Neural progenitor cell (in vitro differentiated cells): ENCODE measurements at regions not wholly inside any gene's neighbourhood (a gene's known extent, or its start where the extent isn't known, plus 50 kb on each side); places are given as distances from the start of the nearest gene placed in this dataset.

Source experiments
- DNase-seq: peaks from one replicate; pipeline ENCODE4 v3.0.0-alpha.2; 2016; ENCODE audit warnings: low spot score
- H2AFZ ChIP-seq: fragments of 200-600 bp; sonication (generic); replicated peaks from 2 replicates; pipeline ENCODE4 v1.6.1; 2016; ENCODE audit warnings: antibody characterized with exemption
- H3F3A ChIP-seq: fragments of 200-600 bp; sonication (generic); 2 replicates; pipeline ENCODE4 v1.6.1; 2016; ENCODE audit warnings: antibody characterized with exemption, low read depth
- H3K27ac ChIP-seq: fragments of 200-600 bp; sonication (generic); 2 replicates; pipeline ENCODE4 v1.5.1; 2016; ENCODE audit warnings: mild to moderate bottlenecking
- H3K27me3 ChIP-seq: fragments of 200-600 bp; sonication (generic); 2 replicates; pipeline ENCODE4 v1.6.1; 2016; ENCODE audit warnings: mild to moderate bottlenecking, moderate library complexity
- H3K36me3 ChIP-seq: fragments of 200-600 bp; sonication (generic); 2 replicates; pipeline ENCODE4 v1.5.1; 2016
- H3K4me1 ChIP-seq: fragments of 200-600 bp; sonication (generic); 2 replicates; pipeline ENCODE4 v1.6.1; 2016; ENCODE audit warnings: mixed run types
- H3K4me2 ChIP-seq: fragments of 200-600 bp; sonication (generic); 2 replicates; pipeline ENCODE4 v1.6.1; 2016
- H3K4me3 ChIP-seq: fragments of 200-600 bp; sonication (generic); 2 replicates; pipeline ENCODE4 v1.5.1; 2016
- H3K79me2 ChIP-seq: fragments of 200-600 bp; sonication (generic); 2 replicates; pipeline ENCODE4 v1.6.1; 2016; ENCODE audit warnings: low read depth
- H3K9ac ChIP-seq: fragments of 200-600 bp; sonication (generic); 2 replicates; pipeline ENCODE4 v1.6.1; 2016
- H3K9me3 ChIP-seq: fragments of 200-600 bp; sonication (generic); 2 replicates; pipeline ENCODE4 v1.5.1; 2016; ENCODE audit warnings: low read depth
- H4K20me1 ChIP-seq: fragments of 200-600 bp; sonication (generic); 2 replicates; pipeline ENCODE4 v1.6.1; 2016; ENCODE audit warnings: low read depth
- H3K27ac Mint-ChIP-seq: 3 replicates; pipeline ENCODE4 v1.8.0; 2021; ENCODE audit warnings: mixed read lengths
- H3K27me3 Mint-ChIP-seq: 2 replicates; pipeline ENCODE4 v1.8.0; 2022; ENCODE audit warnings: low read depth, mild to moderate bottlenecking, inconsistent platforms, moderate library complexity, mixed read lengths; ENCODE audit not compliant: insufficient read depth
- H3K36me3 Mint-ChIP-seq: 3 replicates; pipeline ENCODE4 v1.8.0; 2021; ENCODE audit warnings: mixed read lengths
- H3K4me1 Mint-ChIP-seq: 3 replicates; pipeline ENCODE4 v1.8.0; 2021; ENCODE audit warnings: mixed read lengths
- H3K4me3 Mint-ChIP-seq: 3 replicates; pipeline ENCODE4 v1.8.0; 2021; ENCODE audit warnings: mild to moderate bottlenecking, moderate library complexity, mixed read lengths
- H3K9me3 Mint-ChIP-seq: 3 replicates; pipeline ENCODE4 v1.8.0; 2020; ENCODE audit warnings: mixed read lengths
- EZH2 ChIP-seq: fragments of 200-600 bp; sonication (generic); IDR thresholded peaks from 2 replicates; pipeline ENCODE4 v1.6.1; 2017; ENCODE audit warnings: antibody characterized with exemption, mild to moderate bottlenecking, moderate library complexity
- EZH2phosphoT487 ChIP-seq: fragments of 200-600 bp; sonication (generic); IDR thresholded peaks from 2 replicates; pipeline ENCODE4 v1.6.1; 2017; ENCODE audit warnings: antibody characterized with exemption
- TF ChIP-seq, protein P1 (sequence below): fragments of 200-600 bp; sonication (generic); IDR thresholded peaks from 2 replicates; pipeline ENCODE4 v1.5.1; 2017; ENCODE audit warnings: antibody characterized with exemption, mild to moderate bottlenecking

DNA sequence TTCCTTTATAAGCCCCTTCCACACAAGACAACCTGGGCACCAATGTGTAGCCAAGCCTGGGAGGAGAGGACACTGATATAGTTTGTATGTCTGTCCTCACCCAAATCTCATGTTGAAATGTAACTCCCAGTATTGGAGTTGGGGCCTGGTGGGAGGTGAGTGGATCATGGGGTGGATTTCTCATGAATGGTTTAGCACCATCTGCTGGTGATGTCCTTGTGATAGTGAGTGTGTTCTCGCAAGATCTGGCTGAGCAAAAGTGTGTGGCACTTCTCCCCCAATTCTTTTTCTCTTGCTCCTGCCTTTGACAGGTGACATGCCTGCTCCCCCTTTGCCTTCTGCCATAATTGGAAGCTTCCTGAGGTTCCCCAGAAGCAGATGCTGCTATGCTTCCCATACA is 135.8 kb downstream of the USP31 start:
- peak; percentile 6 for DNase-seq
- H3K27me3 ChIP-seq = no peaks in the 10 kb centered on the region
- Mint-ChIP-seq H3K4me3 (no peak overlapping the region), H3K27me3 (peaks cover 3% of the 10 kb centered on the region), H3K4me1 (no peaks in the 10 kb centered on the region), H3K36me3 (no peaks in the 10 kb centered on the region), H3K9me3 (no peaks in the 10 kb centered on the region), H3K27ac (no peak overlapping the region)
- H4K20me1 ChIP-seq = no peaks in the 10 kb centered on the region
- no peaks in the 10 kb centered on the region for H3K79me2 ChIP-seq
- H3K9me3 ChIP-seq = no peaks in the 10 kb centered on the region
- TF ChIP-seq EZH2phosphoT487 = no peak
- TF ChIP-seq, protein P1, sequence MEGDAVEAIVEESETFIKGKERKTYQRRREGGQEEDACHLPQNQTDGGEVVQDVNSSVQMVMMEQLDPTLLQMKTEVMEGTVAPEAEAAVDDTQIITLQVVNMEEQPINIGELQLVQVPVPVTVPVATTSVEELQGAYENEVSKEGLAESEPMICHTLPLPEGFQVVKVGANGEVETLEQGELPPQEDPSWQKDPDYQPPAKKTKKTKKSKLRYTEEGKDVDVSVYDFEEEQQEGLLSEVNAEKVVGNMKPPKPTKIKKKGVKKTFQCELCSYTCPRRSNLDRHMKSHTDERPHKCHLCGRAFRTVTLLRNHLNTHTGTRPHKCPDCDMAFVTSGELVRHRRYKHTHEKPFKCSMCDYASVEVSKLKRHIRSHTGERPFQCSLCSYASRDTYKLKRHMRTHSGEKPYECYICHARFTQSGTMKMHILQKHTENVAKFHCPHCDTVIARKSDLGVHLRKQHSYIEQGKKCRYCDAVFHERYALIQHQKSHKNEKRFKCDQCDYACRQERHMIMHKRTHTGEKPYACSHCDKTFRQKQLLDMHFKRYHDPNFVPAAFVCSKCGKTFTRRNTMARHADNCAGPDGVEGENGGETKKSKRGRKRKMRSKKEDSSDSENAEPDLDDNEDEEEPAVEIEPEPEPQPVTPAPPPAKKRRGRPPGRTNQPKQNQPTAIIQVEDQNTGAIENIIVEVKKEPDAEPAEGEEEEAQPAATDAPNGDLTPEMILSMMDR = peak; percentile 17
- no peak overlapping the region for H3K27ac ChIP-seq
- no peaks in the 10 kb centered on the region for H3K36me3 ChIP-seq
- H3K9ac ChIP-seq = no peak overlapping the region
- no peak overlapping the region for H3K4me2 ChIP-seq
- no peak overlapping the region for H3K4me3 ChIP-seq
- H2AFZ ChIP-seq = no peak overlapping the region
- no peaks in the 10 kb centered on the region for H3K4me1 ChIP-seq
- no peaks in the 10 kb centered on the region for H3F3A ChIP-seq

DNA sequence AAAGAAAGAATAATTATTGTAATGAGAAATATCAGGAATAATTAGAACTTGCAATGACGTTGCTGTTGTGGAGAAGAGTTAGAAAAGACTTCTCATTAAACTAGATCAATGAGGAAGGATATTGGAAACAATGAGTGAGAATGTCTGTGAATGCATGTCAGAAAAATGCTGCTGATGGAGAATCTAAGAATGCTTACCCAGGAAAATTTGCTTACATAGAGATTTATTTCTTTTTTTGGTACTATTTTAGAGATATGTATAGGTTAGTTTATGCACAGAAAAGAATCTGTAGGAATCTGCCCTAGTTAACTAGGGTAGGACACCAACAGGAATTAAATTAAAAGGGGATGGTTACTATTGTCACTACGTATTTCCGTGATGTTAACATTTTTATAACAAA is 140.2 kb downstream of the USP31 start:
- H3K27me3 ChIP-seq = no peaks in the 10 kb centered on the region
- no peaks in the 10 kb centered on the region for H3F3A ChIP-seq
- Mint-ChIP-seq H3K9me3 (no peaks in the 10 kb centered on the region), H3K4me1 (no peaks in the 10 kb centered on the region), H3K27me3 (peaks cover 3% of the 10 kb centered on the region), H3K36me3 (no peaks in the 10 kb centered on the region), H3K4me3 (no peak overlapping the region), H3K27ac (no peak overlapping the region)
- H2AFZ ChIP-seq = no peak overlapping the region
- no peaks in the 10 kb centered on the region for H3K36me3 ChIP-seq
- no peaks in the 10 kb centered on the region for H3K9me3 ChIP-seq
- no peaks in the 10 kb centered on the region for H3K79me2 ChIP-seq
- no peaks in the 10 kb centered on the region for H4K20me1 ChIP-seq
- H3K9ac ChIP-seq = no peak overlapping the region
- DNase-seq = no peak
- no peaks in the 10 kb centered on the region for H3K4me1 ChIP-seq
- H3K4me3 ChIP-seq = no peak overlapping the region
- no peak overlapping the region for H3K4me2 ChIP-seq
- no peak overlapping the region for H3K27ac ChIP-seq
- TF ChIP-seq EZH2 (no peak), EZH2phosphoT487 (no peak)
- TF ChIP-seq, protein P1 = no peak

DNA sequence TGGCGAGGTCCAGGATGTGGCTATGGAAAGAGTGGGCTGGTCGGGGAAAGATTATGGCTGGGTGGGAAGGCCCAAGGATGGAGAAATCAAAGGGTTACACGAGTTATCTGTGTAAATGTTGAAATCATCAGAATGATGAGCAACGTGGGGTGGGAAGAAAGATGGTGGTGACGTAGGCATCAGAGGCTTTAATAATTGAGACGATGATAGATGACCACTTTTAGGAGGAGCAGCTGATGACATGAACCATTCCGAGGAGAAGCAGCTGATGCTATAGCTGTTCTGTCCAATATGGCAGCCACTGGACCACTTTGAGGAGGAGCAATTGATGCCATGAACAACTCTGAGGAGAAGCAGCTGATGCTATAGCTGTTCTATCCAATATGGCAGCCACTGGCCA is 141.2 kb downstream of the USP31 start:
- no peaks in the 10 kb centered on the region for H3K4me1 ChIP-seq
- Mint-ChIP-seq H3K27ac (no peak overlapping the region), H3K36me3 (no peaks in the 10 kb centered on the region), H3K27me3 (no peaks in the 10 kb centered on the region), H3K9me3 (no peaks in the 10 kb centered on the region), H3K4me1 (no peaks in the 10 kb centered on the region), H3K4me3 (no peak overlapping the region)
- H3K27me3 ChIP-seq = no peaks in the 10 kb centered on the region
- H3K9me3 ChIP-seq = no peaks in the 10 kb centered on the region
- no peaks in the 10 kb centered on the region for H4K20me1 ChIP-seq
- no peaks in the 10 kb centered on the region for H3K36me3 ChIP-seq
- H3K27ac ChIP-seq = no peak overlapping the region
- no peak overlapping the region for H3K4me2 ChIP-seq
- no peak for TF ChIP-seq EZH2phosphoT487
- TF ChIP-seq, protein P1 = no peak
- no peak for TF ChIP-seq EZH2
- no peak overlapping the region for H3K9ac ChIP-seq
- H3K79me2 ChIP-seq = no peaks in the 10 kb centered on the region
- H3F3A ChIP-seq = no peaks in the 10 kb centered on the region
- H3K4me3 ChIP-seq = no peak overlapping the region
- DNase-seq = no peak
- H2AFZ ChIP-seq = no peak overlapping the region

DNA sequence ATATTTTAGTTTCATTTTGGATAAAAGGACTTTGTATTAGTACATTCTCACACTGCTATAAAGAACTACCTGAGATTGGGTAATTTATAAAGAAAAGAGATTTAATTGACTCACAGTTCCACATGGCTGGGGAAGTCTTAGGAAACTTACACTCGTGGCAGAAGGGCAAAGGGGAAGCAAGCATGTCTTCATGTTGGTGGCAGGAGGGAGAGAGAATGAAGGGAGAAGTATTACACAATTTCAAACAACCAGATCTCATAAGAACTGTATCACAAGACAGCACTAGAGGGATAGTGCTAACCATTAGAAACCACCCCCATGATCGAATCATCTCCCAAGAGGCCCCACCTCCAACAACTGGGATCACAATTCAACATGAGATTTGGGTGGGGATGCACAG is 142.9 kb downstream of the USP31 start:
- H3F3A ChIP-seq = no peaks in the 10 kb centered on the region
- H3K27ac ChIP-seq = no peak overlapping the region
- H2AFZ ChIP-seq = no peak overlapping the region
- Mint-ChIP-seq H3K4me3 (no peak overlapping the region), H3K27me3 (no peaks in the 10 kb centered on the region), H3K9me3 (no peaks in the 10 kb centered on the region), H3K36me3 (no peaks in the 10 kb centered on the region), H3K27ac (no peak overlapping the region), H3K4me1 (no peaks in the 10 kb centered on the region)
- H3K9me3 ChIP-seq = no peaks in the 10 kb centered on the region
- TF ChIP-seq, protein P1 = no peak
- TF ChIP-seq EZH2 = no peak
- TF ChIP-seq EZH2phosphoT487 = no peak
- no peak overlapping the region for H3K4me3 ChIP-seq
- no peaks in the 10 kb centered on the region for H3K27me3 ChIP-seq
- H3K36me3 ChIP-seq = no peaks in the 10 kb centered on the region
- H4K20me1 ChIP-seq = no peaks in the 10 kb centered on the region
- no peaks in the 10 kb centered on the region for H3K79me2 ChIP-seq
- H3K4me2 ChIP-seq = no peak overlapping the region
- H3K4me1 ChIP-seq = no peaks in the 10 kb centered on the region
- H3K9ac ChIP-seq = no peak overlapping the region
- no peak for DNase-seq
